ENCODE measurements at regions not wholly inside any gene's neighbourhood (a gene's known extent, or its start where the extent isn't known, plus 50 kb on each side); places are given as distances from the start of the nearest gene placed in this dataset.

GRCh38 chr1:209473025-209473424 is 110.5 kb upstream of the CAMK1G start:
- Histone ChIP-seq H3K36me3 (ENCODE audit: control insufficient read depth, insufficient read depth, low read length) (no peaks in the 10 kb centered on the region), H3K27me3 (ENCODE audit: control insufficient read depth, insufficient read depth, low read length) (no peaks in the 10 kb centered on the region), H3K4me3 (ENCODE audit: low read depth, low read length) (no peak overlapping the region)
- no peak for TF ChIP-seq CTCF (IDR thresholded peaks at IDR 0.05; ENCODE audit: insufficient read depth, low read length, poor library complexity, severe bottlenecking)
- DNase-seq (ENCODE audit: low read depth): no peak

- Histone ChIP-seq H3K27me3 (ENCODE audit: control insufficient read depth, insufficient read depth, low read length) (no peaks in the 10 kb centered on the region), H3K4me3 (ENCODE audit: low read depth, low read length) (no peak overlapping the region), H3K36me3 (ENCODE audit: control insufficient read depth, insufficient read depth, low read length) (no peaks in the 10 kb centered on the region)
- TF ChIP-seq CTCF (IDR thresholded peaks at IDR 0.05; ENCODE audit: insufficient read depth, low read length, poor library complexity, severe bottlenecking): no peak
- DNase-seq (ENCODE audit: low read depth): no peak
Observed at GRCh38 chr1:209480345-209480744, 103.2 kb upstream of the CAMK1G start.

- TF ChIP-seq CTCF (IDR thresholded peaks at IDR 0.05; ENCODE audit: insufficient read depth, low read length, poor library complexity, severe bottlenecking): no peak
- Histone ChIP-seq H3K27me3 (ENCODE audit: control insufficient read depth, insufficient read depth, low read length) (no peaks in the 10 kb centered on the region), H3K36me3 (ENCODE audit: control insufficient read depth, insufficient read depth, low read length) (no peaks in the 10 kb centered on the region), H3K4me3 (ENCODE audit: low read depth, low read length) (no peak overlapping the region)
- no peak for DNase-seq (ENCODE audit: low read depth)
Observed at GRCh38 chr1:209483691-209484090, 99.8 kb upstream of the CAMK1G start.

GRCh38 chr1:209484429-209484828 is 99.1 kb upstream of the CAMK1G start:
- Histone ChIP-seq H3K36me3 (ENCODE audit: control insufficient read depth, insufficient read depth, low read length) (no peaks in the 10 kb centered on the region), H3K27me3 (ENCODE audit: control insufficient read depth, insufficient read depth, low read length) (no peaks in the 10 kb centered on the region), H3K4me3 (ENCODE audit: low read depth, low read length) (no peak overlapping the region)
- no peak for DNase-seq (ENCODE audit: low read depth)
- TF ChIP-seq CTCF (IDR thresholded peaks at IDR 0.05; ENCODE audit: insufficient read depth, low read length, poor library complexity, severe bottlenecking): no peak

- no peaks in the 10 kb centered on the region for H3K27me3 ChIP-seq (ENCODE audit: control insufficient read depth, insufficient read depth, low read length)
- H3K36me3 ChIP-seq (ENCODE audit: control insufficient read depth, insufficient read depth, low read length): no peaks in the 10 kb centered on the region
- no peak for TF ChIP-seq CTCF (IDR thresholded peaks at IDR 0.05; ENCODE audit: insufficient read depth, low read length, poor library complexity, severe bottlenecking)
- no peak for DNase-seq (ENCODE audit: low read depth)
- no peak overlapping the region for H3K4me3 ChIP-seq (ENCODE audit: low read depth, low read length)
Observed at GRCh38 chr1:209485167-209485566, 98.3 kb upstream of the CAMK1G start.

- DNase-seq (ENCODE audit: low read depth): no peak
- Histone ChIP-seq H3K4me3 (ENCODE audit: low read depth, low read length) (no peak overlapping the region), H3K27me3 (ENCODE audit: control insufficient read depth, insufficient read depth, low read length) (no peaks in the 10 kb centered on the region), H3K36me3 (ENCODE audit: control insufficient read depth, insufficient read depth, low read length) (no peaks in the 10 kb centered on the region)
- TF ChIP-seq CTCF (IDR thresholded peaks at IDR 0.05; ENCODE audit: insufficient read depth, low read length, poor library complexity, severe bottlenecking): no peak
Observed at GRCh38 chr1:209485751-209486150, 97.8 kb upstream of the CAMK1G start.
